Fibroblast of pulmonary artery (primary cell): ENCODE measurements at regions not wholly inside any gene's neighbourhood (a gene's known extent, or its start where the extent isn't known, plus 50 kb on each side); places are given as distances from the start of the nearest gene placed in this dataset.

ENCODE experiments used
- DNase-seq: peaks from one replicate; pipeline ENCODE4 v3.0.0-alpha.2; 2010; ENCODE audit warnings: low read depth
- H3K4me3 ChIP-seq: replicated peaks from 2 replicates; pipeline ENCODE4 v1.5.1; 2011; ENCODE audit warnings: low read depth, mild to moderate bottlenecking, control low read depth, low read length, moderate library complexity
- TF ChIP-seq, protein P1 (sequence below): IDR thresholded peaks from 2 replicates; pipeline ENCODE4 v1.5.1; 2011; ENCODE audit warnings: mild to moderate bottlenecking, control low read depth, low read length, inconsistent platforms; ENCODE audit errors: missing control alignments

DNA sequence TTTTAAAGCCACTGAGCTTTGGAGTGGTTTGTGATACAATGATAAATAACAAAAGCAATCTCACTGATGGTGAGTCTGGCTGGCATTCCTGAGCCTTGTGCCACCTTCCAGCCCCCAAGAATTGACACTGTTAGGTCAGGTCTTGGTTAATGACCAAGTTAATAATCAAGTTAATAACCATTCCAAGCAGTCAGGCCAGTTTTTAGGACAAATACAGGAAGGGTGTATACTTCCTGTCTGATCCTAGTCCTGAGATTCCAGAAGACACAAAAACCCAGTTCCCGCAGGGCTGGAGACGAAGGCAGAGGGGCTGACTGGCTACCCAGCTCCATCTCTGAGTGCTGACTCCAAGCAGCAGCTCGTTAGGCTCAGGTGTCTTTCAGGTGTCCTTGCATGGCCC, 74.6 kb upstream of the LAPTM4A start:
- DNase-seq, result no peak
- H3K4me3 ChIP-seq, result no peak overlapping the region
- TF ChIP-seq, protein P1, sequence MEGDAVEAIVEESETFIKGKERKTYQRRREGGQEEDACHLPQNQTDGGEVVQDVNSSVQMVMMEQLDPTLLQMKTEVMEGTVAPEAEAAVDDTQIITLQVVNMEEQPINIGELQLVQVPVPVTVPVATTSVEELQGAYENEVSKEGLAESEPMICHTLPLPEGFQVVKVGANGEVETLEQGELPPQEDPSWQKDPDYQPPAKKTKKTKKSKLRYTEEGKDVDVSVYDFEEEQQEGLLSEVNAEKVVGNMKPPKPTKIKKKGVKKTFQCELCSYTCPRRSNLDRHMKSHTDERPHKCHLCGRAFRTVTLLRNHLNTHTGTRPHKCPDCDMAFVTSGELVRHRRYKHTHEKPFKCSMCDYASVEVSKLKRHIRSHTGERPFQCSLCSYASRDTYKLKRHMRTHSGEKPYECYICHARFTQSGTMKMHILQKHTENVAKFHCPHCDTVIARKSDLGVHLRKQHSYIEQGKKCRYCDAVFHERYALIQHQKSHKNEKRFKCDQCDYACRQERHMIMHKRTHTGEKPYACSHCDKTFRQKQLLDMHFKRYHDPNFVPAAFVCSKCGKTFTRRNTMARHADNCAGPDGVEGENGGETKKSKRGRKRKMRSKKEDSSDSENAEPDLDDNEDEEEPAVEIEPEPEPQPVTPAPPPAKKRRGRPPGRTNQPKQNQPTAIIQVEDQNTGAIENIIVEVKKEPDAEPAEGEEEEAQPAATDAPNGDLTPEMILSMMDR, result no peak

DNA sequence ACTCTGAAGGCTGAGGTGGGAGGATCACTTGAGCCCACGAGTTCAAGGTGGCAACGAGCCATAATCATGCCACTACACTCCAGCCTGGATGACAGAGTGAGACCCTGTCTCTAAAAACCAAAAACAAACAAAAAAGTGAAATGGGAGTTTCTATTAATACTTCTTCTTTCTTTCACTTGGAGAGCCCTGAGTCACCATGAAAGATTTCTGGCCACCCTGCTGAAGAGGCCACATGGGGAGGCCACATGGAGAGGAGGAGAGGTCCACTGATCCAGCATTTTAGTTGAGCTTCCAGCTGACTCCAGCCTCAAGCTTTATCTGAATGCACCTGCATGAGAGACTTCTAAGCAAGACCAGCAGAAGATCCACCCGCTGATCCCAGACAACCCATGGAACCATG, 74.2 kb upstream of the LAPTM4A start:
- TF ChIP-seq, protein P1, result no peak
- no peak for DNase-seq
- no peak overlapping the region for H3K4me3 ChIP-seq

DNA sequence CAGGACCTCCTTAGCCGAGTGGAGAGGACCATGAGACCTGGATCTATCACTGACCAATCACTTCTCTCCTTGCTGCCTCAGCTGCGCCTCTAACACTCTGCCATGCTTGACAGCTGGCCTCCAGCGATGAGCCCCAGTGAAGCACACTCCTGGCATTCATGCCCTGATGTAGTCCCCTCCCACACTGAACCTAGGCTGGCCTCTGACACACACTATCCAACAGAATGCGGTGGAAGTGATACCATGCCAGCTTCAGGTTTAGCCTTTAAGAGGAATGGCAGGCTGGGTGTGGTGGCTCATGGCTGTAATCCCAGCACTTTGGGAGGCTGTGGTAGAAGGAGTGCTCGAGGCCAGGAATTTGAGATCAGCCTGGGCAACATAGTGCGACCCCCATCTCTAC, 73.7 kb upstream of the LAPTM4A start:
- H3K4me3 ChIP-seq, result no peak overlapping the region
- TF ChIP-seq, protein P1, result no peak
- DNase-seq, result no peak

DNA sequence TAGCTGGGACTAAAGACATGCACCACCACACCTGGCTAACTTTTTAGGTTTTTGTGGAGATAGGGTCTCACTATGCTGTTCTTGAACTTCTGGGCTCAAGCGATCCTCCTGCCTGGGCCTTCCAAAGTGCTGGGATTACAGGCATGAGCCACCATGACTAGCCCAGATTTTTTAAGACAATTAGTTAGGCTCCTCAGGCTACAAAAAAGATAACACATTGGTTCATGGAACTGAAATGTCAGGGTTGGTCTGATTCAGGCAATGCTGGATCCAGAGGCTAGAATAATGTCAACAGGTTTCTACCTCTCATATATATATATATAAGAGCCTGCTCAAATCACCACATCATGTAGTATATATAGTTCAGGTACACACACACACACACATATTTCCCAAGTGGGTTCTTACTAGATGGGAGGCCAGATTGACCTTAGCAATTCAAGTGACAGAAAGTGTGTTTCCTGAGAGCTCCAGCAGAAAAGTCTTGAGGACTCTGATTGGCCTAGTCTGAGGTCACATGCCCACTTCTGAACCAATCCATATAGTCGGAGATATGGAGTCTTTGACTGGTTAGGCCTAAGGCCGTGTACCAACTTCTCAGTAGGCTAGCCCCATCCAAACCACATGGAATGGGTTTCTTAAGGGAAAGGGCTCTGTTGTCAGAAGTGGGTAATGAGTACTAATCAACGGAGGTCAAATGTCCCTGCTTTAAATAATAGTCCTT, 72.6 kb upstream of the LAPTM4A start:
- TF ChIP-seq, protein P1, result no peak
- H3K4me3 ChIP-seq, result no peak overlapping the region
- no peak for DNase-seq

DNA sequence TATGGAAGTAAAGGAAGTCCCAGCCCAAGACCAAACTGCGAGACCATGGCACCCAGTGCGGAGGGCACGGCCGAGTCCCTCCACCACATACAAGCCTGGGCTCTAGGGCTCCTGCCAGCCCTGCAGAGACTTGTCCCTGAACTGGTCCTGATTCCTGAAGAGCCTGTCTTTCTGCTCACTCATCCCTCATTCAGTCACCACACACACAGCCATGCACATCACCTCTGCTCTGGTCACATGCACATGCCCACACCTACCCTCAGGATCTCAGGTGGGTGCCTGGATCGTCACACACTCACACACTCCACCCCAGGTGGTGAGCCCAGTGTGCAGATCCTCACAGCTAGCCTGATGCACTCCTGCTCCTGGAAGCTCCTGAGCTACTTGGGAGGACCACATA, 71.4 kb upstream of the LAPTM4A start:
- H3K4me3 ChIP-seq, result no peak overlapping the region
- TF ChIP-seq, protein P1, result no peak
- no peak for DNase-seq

DNA sequence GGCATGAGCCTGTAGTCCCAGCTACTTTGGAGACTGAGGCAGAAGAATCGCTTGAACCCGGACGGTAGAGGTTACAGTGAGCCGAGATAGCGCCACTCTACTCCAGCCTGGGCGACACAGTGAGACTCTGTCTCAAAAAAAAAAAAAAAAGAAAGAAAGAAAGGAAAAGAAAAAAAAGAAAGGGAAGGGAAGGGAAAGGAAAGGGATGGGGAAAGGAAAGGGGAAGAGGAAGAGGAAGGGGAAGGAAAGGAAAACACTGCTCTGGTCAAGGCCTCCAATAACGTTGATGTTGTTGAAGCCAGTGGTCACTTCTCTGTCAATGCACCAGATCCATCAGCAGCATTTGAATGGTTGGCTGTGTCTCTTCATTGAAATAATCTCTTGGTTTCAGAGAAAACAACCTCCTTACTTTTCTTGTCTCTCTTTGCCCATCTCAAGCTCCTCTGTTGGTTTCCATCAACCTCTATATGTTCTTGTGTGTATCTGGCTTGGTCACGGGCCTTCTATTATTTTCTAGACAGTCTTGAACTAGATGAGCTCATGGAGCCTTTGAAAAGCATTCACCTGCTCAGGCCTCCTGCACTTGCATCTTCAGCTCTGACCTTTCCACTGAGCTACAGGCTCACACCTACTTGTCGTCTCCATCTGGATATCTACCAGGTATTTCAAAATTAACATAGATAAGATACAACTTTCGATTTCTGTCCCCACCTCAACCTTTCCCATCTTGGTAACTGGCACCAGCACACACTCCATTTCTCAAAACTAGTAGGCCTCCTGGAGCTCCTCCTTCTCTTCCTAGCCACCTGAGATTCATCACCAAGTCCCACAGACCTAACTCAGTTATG, 69.4 kb upstream of the LAPTM4A start:
- DNase-seq, result no peak
- no peak overlapping the region for H3K4me3 ChIP-seq
- TF ChIP-seq, protein P1, result no peak
